Pancreas (tissue), 10 donors: ENCODE measurements at regions not wholly inside any gene's neighbourhood (a gene's known extent, or its start where the extent isn't known, plus 50 kb on each side); places are given as distances from the start of the nearest gene placed in this dataset.

Experiments used
- ATAC-seq, 4 donors: fragments of 200-7000 bp; cut with Tn5 transposase; one replicate each; pipeline versions ENCODE4 v1.8.0 to v1.9.1; 2020; ENCODE audit warnings: mild to moderate bottlenecking in 4 of 4, moderate library complexity in 4 of 4
- DNase-seq, 6 donors: peaks; one replicate each; pipeline ENCODE4 v3.0.0-alpha.2; 2020
- FAIRE-seq: peaks from 2 replicates; lab custom pipeline; 2012; peaks lifted over from hg19 to GRCh38; lab: Jason Lieb, UNC
- H3K27ac ChIP-seq, 4 donors: fragments of 200-600 bp; sonication (generic); 1 replicate in 3 of 4; 2 replicates in 1 of 4; pipeline versions ENCODE4 v1.5.0 to v1.8.0; 2020
- H3K27me3 ChIP-seq, 4 donors: fragments of 200-600 bp; one replicate each; pipeline ENCODE4 v1.8.0; 2021
- H3K36me3 ChIP-seq, 3 donors: fragments of 200-600 bp; sonication (generic) in 1 of 3; one replicate each; pipeline versions ENCODE4 v1.5.0 to v1.8.0; 2020 to 2021
- H3K4me1 ChIP-seq, 3 donors: fragments of 200-600 bp; one replicate each; pipeline ENCODE4 v1.8.0; 2021
- H3K4me3 ChIP-seq, 4 donors: fragments of 200-600 bp; sonication (generic) in 2 of 4; one replicate each; pipeline versions ENCODE4 v1.5.0 to v1.8.0; 2020 to 2021
- H3K9me3 ChIP-seq, 4 donors: fragments of 200-600 bp; one replicate each; pipeline ENCODE4 v1.8.0; 2021
- CTCF ChIP-seq, 4 donors: fragments of 200-600 bp; sonication (generic) in 3 of 4; IDR thresholded peaks; one replicate each; pipeline versions ENCODE4 v1.5.0 to v1.8.0; 2021; ENCODE audit warnings: antibody characterized with exemption in 4 of 4
- WGBS, 2 donors: extraction: QIAGEN DNeasy Blood & Tissue Kit; methylation state at CpG; one replicate each; pipeline ENCODE4 v1.1.7; 2013; 5-methylcytosine and 5-hydroxymethylcytosine counted together
- intact Hi-C, 3 donors: fragments of 100-400 bp; cut with DNase I; formaldehyde crosslinking; loops; one replicate each; pipeline versions ENCODE4 v1.11.1 to v1.14.2; 2022
- donor health status: healthy with polysubstance abuse.
- donor health status: DM: no; HTN: no; CAD: no; lungs with moderate emphysema.
- donor health status: DM: no; HTN: no; CAD: no.
- donor health status: control.
- donor health status: control.
- donor health status: Bipolar disorder and iron deficiency.
- donor health status: DM: yes; HTN: yes; CAD: no.
- donor health status: DM: no; HTN: no; CAD: no.
- donor health status: DM: no; HTN: no; CAD: no.
- donor health status: DM: yes; HTN: yes; CAD: no.

GRCh38 chr4:60096676-60097075, 1103.5 kb upstream of the ADGRL3 start:
- Histone ChIP-seq H3K27ac (no peak overlapping the region), H3K9me3 (no peaks in the 10 kb centered on the region), H3K4me3 (no peak overlapping the region), H3K36me3 (no peaks in the 10 kb centered on the region), H3K4me1 (no peaks in the 10 kb centered on the region), H3K27me3 (no peaks in the 10 kb centered on the region)
- FAIRE-seq (no peak), DNase-seq (no peak), ATAC-seq (no peak)
- WGBS, 2 donors = 0% methylated on average over 1 of the region's 1 CpG
- no peak for TF ChIP-seq CTCF (IDR thresholded peaks at IDR 0.05)
- intact Hi-C loops = no loop called here

DNA sequence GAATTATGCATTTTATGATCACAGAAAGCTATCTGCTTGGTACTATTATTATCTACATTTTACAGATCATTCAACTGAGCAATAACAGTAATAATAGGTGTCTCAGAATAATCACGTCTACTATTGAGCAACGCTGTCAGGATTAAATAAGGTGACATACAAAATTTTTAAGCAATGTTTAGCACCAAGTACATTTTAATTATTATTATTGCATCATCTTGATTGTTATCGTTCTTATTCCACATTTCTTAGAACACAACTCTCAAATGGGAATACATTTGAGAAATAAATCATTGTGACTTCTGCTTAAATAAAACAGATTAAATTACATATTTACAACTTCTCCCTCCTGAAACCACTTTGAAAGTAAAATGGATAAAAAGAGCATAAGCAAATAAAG, 1083.5 kb upstream of the ADGRL3 start:
- no peak overlapping the region for H3K27ac ChIP-seq
- DNase-seq = no peak
- H3K4me1 ChIP-seq = no peaks in the 10 kb centered on the region
- FAIRE-seq = no peak
- H3K4me3 ChIP-seq = no peak overlapping the region
- no peaks in the 10 kb centered on the region for H3K27me3 ChIP-seq
- WGBS, 2 donors = 80 to 87% methylated on average over 3 of the region's 3 CpGs
- no peak for ATAC-seq
- H3K9me3 ChIP-seq = no peaks in the 10 kb centered on the region
- intact Hi-C loops = no loop called here
- no peak for TF ChIP-seq CTCF (IDR thresholded peaks at IDR 0.05)
- H3K36me3 ChIP-seq = no peaks in the 10 kb centered on the region

DNA sequence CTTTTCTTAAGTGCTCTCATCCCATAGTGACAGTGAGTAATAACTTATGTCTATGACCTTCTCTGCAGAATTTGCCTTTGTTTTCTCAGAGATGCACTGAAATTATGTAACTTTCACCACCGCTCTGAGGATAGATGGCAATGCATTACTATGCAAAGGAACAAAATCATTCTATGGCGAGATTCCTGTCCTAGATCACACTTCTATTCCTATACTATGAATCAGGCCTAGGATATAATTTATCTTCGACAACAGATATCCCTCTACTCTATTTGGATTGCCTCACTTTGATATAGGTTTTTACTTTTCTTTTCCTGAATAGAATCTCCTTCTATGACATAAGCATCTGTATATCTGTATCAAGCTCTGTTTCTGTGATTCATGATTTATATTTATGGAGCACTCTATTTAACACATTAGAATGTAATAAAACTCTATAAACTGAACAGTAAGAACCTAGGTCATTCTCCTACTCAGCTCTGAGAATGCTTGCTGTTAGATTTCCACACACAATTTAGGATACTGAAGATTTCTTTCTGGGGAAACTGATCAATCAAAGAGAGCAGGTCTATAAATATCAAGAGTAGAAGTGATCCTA, 1082.3 kb upstream of the ADGRL3 start:
- Histone ChIP-seq H3K4me1 (no peaks in the 10 kb centered on the region), H3K27me3 (no peaks in the 10 kb centered on the region), H3K27ac (no peak overlapping the region), H3K4me3 (no peak overlapping the region), H3K9me3 (no peaks in the 10 kb centered on the region), H3K36me3 (no peaks in the 10 kb centered on the region)
- FAIRE-seq = no peak
- no peak for TF ChIP-seq CTCF (IDR thresholded peaks at IDR 0.05)
- no peak for DNase-seq
- intact Hi-C loops = no loop called here
- 70 to 80% methylated on average over 3 of the region's 3 CpGs for WGBS, 2 donors
- ATAC-seq = no peak

- TF ChIP-seq CTCF (IDR thresholded peaks at IDR 0.05) = no peak
- WGBS, 2 donors = 92 to 95% methylated on average over 6 of the region's 6 CpGs
- H3K4me1 ChIP-seq = no peaks in the 10 kb centered on the region
- no peaks in the 10 kb centered on the region for H3K9me3 ChIP-seq
- no peak overlapping the region for H3K4me3 ChIP-seq
- intact Hi-C loops = no loop called here
- no peak for ATAC-seq
- no peak for DNase-seq
- H3K36me3 ChIP-seq = no peaks in the 10 kb centered on the region
- H3K27ac ChIP-seq = no peak overlapping the region
- H3K27me3 ChIP-seq = no peaks in the 10 kb centered on the region
- no peak for FAIRE-seq
These were observed 1077.3 kb upstream of the ADGRL3 start for GRCh38 chr4:60122820-60123219.

GRCh38 chr4:60128888-60129287, 1071.2 kb upstream of the ADGRL3 start:
- Histone ChIP-seq H3K9me3 (no peaks in the 10 kb centered on the region), H3K36me3 (no peaks in the 10 kb centered on the region), H3K27ac (no peak overlapping the region), H3K4me3 (no peak overlapping the region), H3K27me3 (no peaks in the 10 kb centered on the region), H3K4me1 (no peaks in the 10 kb centered on the region)
- FAIRE-seq = no peak
- no peak for DNase-seq
- no peak for ATAC-seq
- TF ChIP-seq CTCF (IDR thresholded peaks at IDR 0.05) = no peak
- intact Hi-C loops = no loop called here
- WGBS, 2 donors = 35 to 51% methylated on average over 4 of the region's 4 CpGs
